SK-N-SH (cell line): ENCODE measurements at regions not wholly inside any gene's neighbourhood (a gene's known extent, or its start where the extent isn't known, plus 50 kb on each side); places are given as distances from the start of the nearest gene placed in this dataset.

ENCODE experiments used
- CTCF ChIA-PET: fragments of 300-600, 350-600 bp; formaldehyde crosslinking; extraction: SDS; loops from one replicate; lab custom pipeline; 2021; lab: Yijun Ruan, JAX
- POLR2A ChIA-PET: fragments of 350-600 bp; sonication (Branson Sonifier 250); formaldehyde crosslinking; extraction: SDS; loops from one replicate; lab custom pipeline; 2020; ENCODE audit warnings: antibody characterized with exemption, inconsistent platforms; lab: Yijun Ruan, JAX
- DNase-seq: peaks from one replicate; pipeline ENCODE4 v3.0.0; 2012
- H2AFZ ChIP-seq: fragments of 200-600 bp; sonication (generic); 2 replicates; pipeline ENCODE4 v1.8.1; 2016; ENCODE audit warnings: antibody characterized with exemption, mild to moderate bottlenecking, low read depth
- H3F3A ChIP-seq: fragments of 200-600 bp; sonication (generic); replicated peaks from 2 replicates; pipeline ENCODE3; 2016; ENCODE audit warnings: antibody characterized with exemption, mild to moderate bottlenecking; ENCODE audit not compliant: insufficient read depth
- H3K27ac ChIP-seq, 2 experiments: fragments of 200-500 bp in 1 of 2; fragments of 200-600 bp in 1 of 2; sonication (Bioruptor generic) in 1 of 2; sonication (generic), shearing (Covaris generic) in 1 of 2; 2 replicates each; pipeline versions ENCODE4 v1.5.1 to v1.6.1; 2014 to 2016; ENCODE audit warnings: low read depth in 2 of 2, inconsistent platforms in 1 of 2, low read length in 1 of 2, mild to moderate bottlenecking in 1 of 2, mixed read lengths in 1 of 2
- H3K27me3 ChIP-seq: fragments of 200-600 bp; sonication (generic), shearing (Covaris generic); 2 replicates; pipeline ENCODE4 v1.6.1; 2016; ENCODE audit warnings: mixed run types; ENCODE audit not compliant: insufficient read depth
- H3K36me3 ChIP-seq, 2 experiments: fragments of 200-500 bp in 1 of 2; fragments of 200-600 bp in 1 of 2; sonication (Bioruptor generic) in 1 of 2; sonication (generic) in 1 of 2; replicated peaks in 1 of 2; 2 replicates each; pipeline versions ENCODE3 to v1.5.1; 2014 to 2016; ENCODE audit warnings: low read length in 1 of 2, mild to moderate bottlenecking in 1 of 2; ENCODE audit not compliant: insufficient read depth in 2 of 2, control insufficient read depth in 1 of 2
- H3K4me1 ChIP-seq, 2 experiments: fragments of 200-500 bp in 1 of 2; fragments of 200-600 bp in 1 of 2; sonication (Bioruptor generic) in 1 of 2; sonication (generic), shearing (Covaris generic) in 1 of 2; 2 replicates each; pipeline versions ENCODE4 v1.5.1 to v1.6.1; 2014 to 2016; ENCODE audit warnings: low read depth in 1 of 2, low read length in 1 of 2, mixed run types in 1 of 2; ENCODE audit not compliant: insufficient read depth in 2 of 2, control insufficient read depth in 1 of 2
- H3K4me2 ChIP-seq: fragments of 200-600 bp; sonication (generic), shearing (Covaris generic); 2 replicates; pipeline ENCODE4 v1.6.1; 2017; ENCODE audit warnings: mixed run types
- H3K4me3 ChIP-seq, 2 experiments: fragments of 200-500 bp in 1 of 2; fragments of 200-600 bp in 1 of 2; sonication (Bioruptor generic) in 1 of 2; sonication (generic), shearing (Covaris generic) in 1 of 2; 2 replicates each; pipeline versions ENCODE4 v1.5.1 to v1.8.1; 2014 to 2016; ENCODE audit warnings: low read depth in 2 of 2, inconsistent platforms in 1 of 2, low read length in 1 of 2, mild to moderate bottlenecking in 1 of 2, mixed read lengths in 1 of 2, moderate library complexity in 1 of 2
- H3K79me2 ChIP-seq: fragments of 200-600 bp; sonication (generic); 2 replicates; pipeline ENCODE4 v1.8.1; 2017; ENCODE audit warnings: mild to moderate bottlenecking; ENCODE audit not compliant: insufficient read depth
- H3K9ac ChIP-seq: fragments of 200-600 bp; sonication (generic); 2 replicates; pipeline ENCODE4 v1.6.1; 2017; ENCODE audit warnings: mixed run types
- H3K9me2 ChIP-seq: fragments of 200-600 bp; sonication (generic); 2 replicates; pipeline ENCODE4 v1.6.1; 2017; ENCODE audit warnings: mixed run types
- H3K9me3 ChIP-seq: fragments of 200-600 bp; sonication (generic); 2 replicates; pipeline ENCODE4 v1.6.1; 2017; ENCODE audit warnings: mixed run types, mild to moderate bottlenecking, moderate library complexity
- H4K20me1 ChIP-seq: fragments of 200-600 bp; sonication (generic); 2 replicates; pipeline ENCODE4 v1.6.1; 2017; ENCODE audit warnings: mild to moderate bottlenecking, mixed run types; ENCODE audit not compliant: insufficient read depth
- ELF1 ChIP-seq: IDR thresholded peaks from 2 replicates; pipeline ENCODE4 v1.4.0; 2012
- EZH2phosphoT487 ChIP-seq: fragments of 200-600 bp; sonication (generic); IDR thresholded peaks from 2 replicates; pipeline ENCODE4 v1.6.1; 2017; ENCODE audit warnings: low read depth, mixed run types, mild to moderate bottlenecking, antibody characterized with exemption, moderate library complexity, borderline replicate concordance
- FOXM1 ChIP-seq: IDR thresholded peaks from 2 replicates; pipeline ENCODE4 v1.4.0; 2012; ENCODE audit warnings: low read depth, mild to moderate bottlenecking
- GABPA ChIP-seq: IDR thresholded peaks from 2 replicates; pipeline ENCODE4 v1.4.0; 2012; ENCODE audit warnings: low read depth, mild to moderate bottlenecking
- GATA2 ChIP-seq: sonication (generic); formaldehyde crosslinking; IDR thresholded peaks from 2 replicates; pipeline ENCODE4 v1.5.0; 2020; ENCODE audit warnings: mild to moderate bottlenecking, missing genetic modification reagents
- NFIC ChIP-seq: IDR thresholded peaks from 2 replicates; pipeline ENCODE4 v1.4.0; 2012; ENCODE audit warnings: borderline replicate concordance
- NRF1 ChIP-seq: IDR thresholded peaks from 2 replicates; pipeline ENCODE4 v1.6.1; 2012; ENCODE audit warnings: low read depth, mild to moderate bottlenecking, low read length
- POLR2AphosphoS5 ChIP-seq: IDR thresholded peaks from 2 replicates; pipeline ENCODE4 v1.6.1; 2012; ENCODE audit warnings: low read depth, low read length
- RFX5 ChIP-seq: IDR thresholded peaks from 2 replicates; pipeline ENCODE4 v1.6.1; 2012; ENCODE audit warnings: mild to moderate bottlenecking, improper control_type of control experiment, low read length
- SIN3A ChIP-seq: IDR thresholded peaks from 2 replicates; pipeline ENCODE4 v1.6.1; 2012; ENCODE audit warnings: low read depth, mild to moderate bottlenecking, low read length, moderate library complexity, borderline replicate concordance
- SMC3 ChIP-seq: IDR thresholded peaks from 2 replicates; pipeline ENCODE4 v1.6.1; 2012; ENCODE audit warnings: low read depth, low read length, improper control_type of control experiment
- TEAD4 ChIP-seq: IDR thresholded peaks from 2 replicates; pipeline ENCODE4 v1.4.0; 2012; ENCODE audit warnings: mild to moderate bottlenecking, borderline replicate concordance; ENCODE audit not compliant: insufficient read depth
- YY1 ChIP-seq: IDR thresholded peaks from 2 replicates; pipeline ENCODE4 v1.4.0; 2012; ENCODE audit warnings: low read depth, mild to moderate bottlenecking
- WGBS: methylation state at CpG from one replicate; pipeline ENCODE4 v1.1.6; 2017; ENCODE audit warnings: low lambda C conversion rate; 5-methylcytosine and 5-hydroxymethylcytosine counted together
- TF ChIP-seq, protein P1 (sequence below): IDR thresholded peaks from 2 replicates; pipeline ENCODE4 v1.4.0; 2012; ENCODE audit warnings: low read depth
- TF ChIP-seq, protein P2 (sequence below): fragments of 150-350 bp; IDR thresholded peaks from 2 replicates; pipeline ENCODE4 v1.6.1; 2017; ENCODE audit warnings: antibody characterized with exemption, low read length, low read depth, borderline replicate concordance
- TF ChIP-seq, protein P3 (sequence below): IDR thresholded peaks from 2 replicates; pipeline ENCODE4 v1.6.1; 2012; ENCODE audit warnings: mild to moderate bottlenecking, low read depth, low read length, moderate library complexity
- TF ChIP-seq, protein P4 (sequence below): IDR thresholded peaks from 2 replicates; pipeline ENCODE4 v1.4.0; 2012; ENCODE audit warnings: low read depth, borderline replicate concordance
- TF ChIP-seq, protein P5 (sequence below): fragments of 150-350 bp; IDR thresholded peaks from 2 replicates; pipeline ENCODE4 v1.6.1; 2016; ENCODE audit warnings: mild to moderate bottlenecking, low read depth, low read length
- TF ChIP-seq, protein P6 (sequence below): IDR thresholded peaks from 2 replicates; pipeline ENCODE4; 2012

DNA sequence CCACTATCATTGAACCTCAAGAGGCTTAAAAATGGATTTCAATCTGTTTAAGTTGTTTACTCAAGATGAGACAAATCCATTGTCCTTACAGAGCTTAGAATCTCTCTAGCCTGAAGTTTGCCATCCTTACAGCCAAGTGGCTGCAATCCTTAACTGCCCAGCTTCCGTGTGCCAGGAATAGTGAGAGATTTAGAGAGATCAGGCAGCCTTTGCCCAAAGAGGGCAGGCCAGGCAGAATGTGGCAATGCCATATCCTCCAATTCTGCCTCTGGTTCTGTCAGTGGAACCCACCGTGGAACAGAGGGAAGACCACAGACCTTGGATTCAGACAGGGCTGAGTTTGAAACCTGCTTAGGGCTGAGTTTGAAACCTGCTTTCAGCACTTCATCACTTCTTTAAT is 374.3 kb downstream of the VPS13C start:
- CTCF ChIA-PET = no interaction called here
- Histone ChIP-seq H3K27ac (no peak overlapping the region), H3K9me2 (no peaks in the 10 kb centered on the region), H4K20me1 (no peaks in the 10 kb centered on the region), H3K4me2 (no peak overlapping the region), H3K9me3 (no peaks in the 10 kb centered on the region), H3K27me3 (no peaks in the 10 kb centered on the region), H3K4me1 (peaks cover 0 to 14% of the 10 kb centered on the region in 2 experiments; a peak in 2 of 4 replicates), H3K9ac (no peak overlapping the region), H2AFZ (no peak overlapping the region), H3K79me2 (no peaks in the 10 kb centered on the region), H3F3A (no peaks in the 10 kb centered on the region), H3K36me3 (no peaks in the 10 kb centered on the region), H3K4me3 (no peak overlapping the region)
- TF ChIP-seq NFIC (no peak), RFX5 (no peak), YY1 (no peak), SIN3A (no peak), TEAD4 (no peak), EZH2phosphoT487 (no peak), FOXM1 (no peak)
- TF ChIP-seq, protein P1, sequence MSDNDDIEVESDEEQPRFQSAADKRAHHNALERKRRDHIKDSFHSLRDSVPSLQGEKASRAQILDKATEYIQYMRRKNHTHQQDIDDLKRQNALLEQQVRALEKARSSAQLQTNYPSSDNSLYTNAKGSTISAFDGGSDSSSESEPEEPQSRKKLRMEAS = no peak
- TF ChIP-seq, protein P2, sequence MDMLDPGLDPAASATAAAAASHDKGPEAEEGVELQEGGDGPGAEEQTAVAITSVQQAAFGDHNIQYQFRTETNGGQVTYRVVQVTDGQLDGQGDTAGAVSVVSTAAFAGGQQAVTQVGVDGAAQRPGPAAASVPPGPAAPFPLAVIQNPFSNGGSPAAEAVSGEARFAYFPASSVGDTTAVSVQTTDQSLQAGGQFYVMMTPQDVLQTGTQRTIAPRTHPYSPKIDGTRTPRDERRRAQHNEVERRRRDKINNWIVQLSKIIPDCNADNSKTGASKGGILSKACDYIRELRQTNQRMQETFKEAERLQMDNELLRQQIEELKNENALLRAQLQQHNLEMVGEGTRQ = no peak
- TF ChIP-seq, protein P3, sequence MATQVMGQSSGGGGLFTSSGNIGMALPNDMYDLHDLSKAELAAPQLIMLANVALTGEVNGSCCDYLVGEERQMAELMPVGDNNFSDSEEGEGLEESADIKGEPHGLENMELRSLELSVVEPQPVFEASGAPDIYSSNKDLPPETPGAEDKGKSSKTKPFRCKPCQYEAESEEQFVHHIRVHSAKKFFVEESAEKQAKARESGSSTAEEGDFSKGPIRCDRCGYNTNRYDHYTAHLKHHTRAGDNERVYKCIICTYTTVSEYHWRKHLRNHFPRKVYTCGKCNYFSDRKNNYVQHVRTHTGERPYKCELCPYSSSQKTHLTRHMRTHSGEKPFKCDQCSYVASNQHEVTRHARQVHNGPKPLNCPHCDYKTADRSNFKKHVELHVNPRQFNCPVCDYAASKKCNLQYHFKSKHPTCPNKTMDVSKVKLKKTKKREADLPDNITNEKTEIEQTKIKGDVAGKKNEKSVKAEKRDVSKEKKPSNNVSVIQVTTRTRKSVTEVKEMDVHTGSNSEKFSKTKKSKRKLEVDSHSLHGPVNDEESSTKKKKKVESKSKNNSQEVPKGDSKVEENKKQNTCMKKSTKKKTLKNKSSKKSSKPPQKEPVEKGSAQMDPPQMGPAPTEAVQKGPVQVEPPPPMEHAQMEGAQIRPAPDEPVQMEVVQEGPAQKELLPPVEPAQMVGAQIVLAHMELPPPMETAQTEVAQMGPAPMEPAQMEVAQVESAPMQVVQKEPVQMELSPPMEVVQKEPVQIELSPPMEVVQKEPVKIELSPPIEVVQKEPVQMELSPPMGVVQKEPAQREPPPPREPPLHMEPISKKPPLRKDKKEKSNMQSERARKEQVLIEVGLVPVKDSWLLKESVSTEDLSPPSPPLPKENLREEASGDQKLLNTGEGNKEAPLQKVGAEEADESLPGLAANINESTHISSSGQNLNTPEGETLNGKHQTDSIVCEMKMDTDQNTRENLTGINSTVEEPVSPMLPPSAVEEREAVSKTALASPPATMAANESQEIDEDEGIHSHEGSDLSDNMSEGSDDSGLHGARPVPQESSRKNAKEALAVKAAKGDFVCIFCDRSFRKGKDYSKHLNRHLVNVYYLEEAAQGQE = no peak
- POLR2A ChIA-PET = no interaction called here
- DNase-seq = no peak
- WGBS = 21% methylated on average over 2 of the region's 2 CpGs

- CTCF ChIA-PET = no interaction called here
- no peaks in the 10 kb centered on the region for H3K36me3 ChIP-seq
- H3K9me2 ChIP-seq = no peaks in the 10 kb centered on the region
- POLR2A ChIA-PET = no interaction called here
- TF ChIP-seq GABPA (no peak), GATA2 (CRISPR knock-in tag) (no peak), YY1 (no peak), POLR2AphosphoS5 (no peak), SMC3 (no peak), ELF1 (no peak), EZH2phosphoT487 (no peak), NRF1 (no peak), TEAD4 (no peak), FOXM1 (no peak)
- TF ChIP-seq, protein P4, sequence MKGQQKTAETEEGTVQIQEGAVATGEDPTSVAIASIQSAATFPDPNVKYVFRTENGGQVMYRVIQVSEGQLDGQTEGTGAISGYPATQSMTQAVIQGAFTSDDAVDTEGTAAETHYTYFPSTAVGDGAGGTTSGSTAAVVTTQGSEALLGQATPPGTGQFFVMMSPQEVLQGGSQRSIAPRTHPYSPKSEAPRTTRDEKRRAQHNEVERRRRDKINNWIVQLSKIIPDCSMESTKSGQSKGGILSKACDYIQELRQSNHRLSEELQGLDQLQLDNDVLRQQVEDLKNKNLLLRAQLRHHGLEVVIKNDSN = no peak
- TF ChIP-seq, protein P5, sequence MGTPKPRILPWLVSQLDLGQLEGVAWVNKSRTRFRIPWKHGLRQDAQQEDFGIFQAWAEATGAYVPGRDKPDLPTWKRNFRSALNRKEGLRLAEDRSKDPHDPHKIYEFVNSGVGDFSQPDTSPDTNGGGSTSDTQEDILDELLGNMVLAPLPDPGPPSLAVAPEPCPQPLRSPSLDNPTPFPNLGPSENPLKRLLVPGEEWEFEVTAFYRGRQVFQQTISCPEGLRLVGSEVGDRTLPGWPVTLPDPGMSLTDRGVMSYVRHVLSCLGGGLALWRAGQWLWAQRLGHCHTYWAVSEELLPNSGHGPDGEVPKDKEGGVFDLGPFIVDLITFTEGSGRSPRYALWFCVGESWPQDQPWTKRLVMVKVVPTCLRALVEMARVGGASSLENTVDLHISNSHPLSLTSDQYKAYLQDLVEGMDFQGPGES = no peak
- TF ChIP-seq, protein P6, sequence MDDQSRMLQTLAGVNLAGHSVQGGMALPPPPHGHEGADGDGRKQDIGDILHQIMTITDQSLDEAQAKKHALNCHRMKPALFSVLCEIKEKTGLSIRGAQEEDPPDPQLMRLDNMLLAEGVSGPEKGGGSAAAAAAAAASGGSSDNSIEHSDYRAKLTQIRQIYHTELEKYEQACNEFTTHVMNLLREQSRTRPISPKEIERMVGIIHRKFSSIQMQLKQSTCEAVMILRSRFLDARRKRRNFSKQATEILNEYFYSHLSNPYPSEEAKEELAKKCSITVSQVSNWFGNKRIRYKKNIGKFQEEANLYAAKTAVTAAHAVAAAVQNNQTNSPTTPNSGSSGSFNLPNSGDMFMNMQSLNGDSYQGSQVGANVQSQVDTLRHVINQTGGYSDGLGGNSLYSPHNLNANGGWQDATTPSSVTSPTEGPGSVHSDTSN = no peak
- H3K9ac ChIP-seq = no peak overlapping the region
- H3F3A ChIP-seq = no peaks in the 10 kb centered on the region
- peaks cover 0 to 15% of the 10 kb centered on the region in 2 experiments; a peak in 2 of 4 replicates for H3K4me1 ChIP-seq
- DNase-seq = no peak
- no peak overlapping the region for H3K4me3 ChIP-seq
- no peak overlapping the region for H3K4me2 ChIP-seq
- H2AFZ ChIP-seq = no peak overlapping the region
- 24% methylated on average over 4 of the region's 4 CpGs for WGBS
- no peaks in the 10 kb centered on the region for H3K79me2 ChIP-seq
- no peak overlapping the region for H3K27ac ChIP-seq
- no peaks in the 10 kb centered on the region for H3K27me3 ChIP-seq
- H4K20me1 ChIP-seq = no peaks in the 10 kb centered on the region
- H3K9me3 ChIP-seq = no peaks in the 10 kb centered on the region
These were observed 374.7 kb downstream of the VPS13C start for GRCh38 chr15:61685534-61685933.
